Muscle layer of duodenum (tissue), 2 donors: ENCODE measurements at regions not wholly inside any gene's neighbourhood (a gene's known extent, or its start where the extent isn't known, plus 50 kb on each side); places are given as distances from the start of the nearest gene placed in this dataset.

ENCODE experiments used
- H3K27ac ChIP-seq: one replicate; pipeline ENCODE4 v1.7.0; 2013; ENCODE audit warnings: mild to moderate bottlenecking, low read length
- H3K27me3 ChIP-seq: one replicate; pipeline ENCODE4 v1.7.0; 2013; ENCODE audit warnings: low read depth, mild to moderate bottlenecking, control low read depth, low read length
- H3K36me3 ChIP-seq, 2 donors: one replicate each; pipeline ENCODE4 v1.7.0; 2013; ENCODE audit warnings: low read length in 2 of 2, control low read depth in 1 of 2, mild to moderate bottlenecking in 1 of 2; ENCODE audit not compliant: insufficient read depth in 2 of 2, control insufficient read depth in 1 of 2
- H3K4me1 ChIP-seq, 2 donors: one replicate each; pipeline ENCODE4 v1.7.0; 2013; ENCODE audit warnings: low read length in 2 of 2, mild to moderate bottlenecking in 2 of 2, control low read depth in 1 of 2, moderate library complexity in 1 of 2; ENCODE audit not compliant: insufficient read depth in 2 of 2, control insufficient read depth in 1 of 2
- H3K4me3 ChIP-seq, 2 donors: one replicate each; pipeline ENCODE4 v1.7.0; 2013; ENCODE audit warnings: low read length in 2 of 2, low read depth in 1 of 2, mild to moderate bottlenecking in 1 of 2
- H3K9me3 ChIP-seq, 2 donors: one replicate each; pipeline ENCODE4 v1.7.0; 2013; ENCODE audit warnings: low read length in 2 of 2, control low read depth in 1 of 2, mild to moderate bottlenecking in 1 of 2; ENCODE audit not compliant: control insufficient read depth in 1 of 2
- donor health status: healthy.

DNA sequence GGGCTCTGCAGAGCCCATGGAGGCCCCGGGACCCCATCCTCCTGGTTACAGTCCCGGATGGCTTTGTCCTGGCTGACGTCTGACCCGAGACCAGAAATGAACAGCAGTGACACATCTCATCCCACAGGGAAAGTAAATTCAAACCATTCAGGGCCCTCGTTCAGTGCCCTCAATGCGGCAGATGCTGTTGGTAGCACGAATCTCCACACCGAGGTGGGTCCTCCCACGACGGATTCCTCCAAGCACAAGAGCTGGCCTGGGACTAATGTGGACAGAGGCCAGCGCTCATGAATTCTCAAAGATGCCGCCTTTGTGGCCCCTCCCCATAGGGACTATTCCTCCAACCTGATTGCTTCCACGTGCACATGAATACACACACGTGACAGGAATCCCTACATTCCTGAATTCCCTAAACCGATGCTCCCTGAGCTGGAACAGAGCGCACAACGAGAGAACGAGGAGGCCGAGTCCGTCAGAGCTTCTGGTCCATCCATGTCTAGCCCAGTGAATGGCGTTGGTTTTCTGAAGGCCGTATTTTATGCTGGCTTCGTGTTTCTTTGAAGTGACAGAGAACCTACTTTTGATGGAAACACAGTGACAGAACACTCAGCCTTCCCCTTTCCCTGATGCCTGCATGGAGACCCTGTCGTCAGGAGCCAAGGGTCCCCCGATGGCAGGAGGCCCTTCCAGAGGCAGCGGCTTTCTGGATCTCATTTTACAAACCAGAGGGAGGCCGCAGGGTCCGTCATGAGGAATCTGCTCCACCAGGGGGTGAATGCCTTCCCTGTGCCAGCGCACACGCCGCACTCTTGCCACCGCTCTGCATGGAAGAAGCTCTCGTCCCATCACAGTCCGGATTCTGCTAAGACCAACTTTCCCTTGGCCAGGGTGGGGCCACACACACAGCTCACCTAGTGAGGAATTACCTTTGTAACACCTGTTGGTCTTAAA is 64.3 kb upstream of the SNTG2 start:
- no peaks in the 10 kb centered on the region for H3K9me3 ChIP-seq
- H3K27me3 ChIP-seq: no peaks in the 10 kb centered on the region
- no peaks in the 10 kb centered on the region for H3K36me3 ChIP-seq
- H3K4me1 ChIP-seq: no peaks in the 10 kb centered on the region
- no peak overlapping the region for H3K27ac ChIP-seq
- H3K4me3 ChIP-seq: no peak overlapping the region

DNA sequence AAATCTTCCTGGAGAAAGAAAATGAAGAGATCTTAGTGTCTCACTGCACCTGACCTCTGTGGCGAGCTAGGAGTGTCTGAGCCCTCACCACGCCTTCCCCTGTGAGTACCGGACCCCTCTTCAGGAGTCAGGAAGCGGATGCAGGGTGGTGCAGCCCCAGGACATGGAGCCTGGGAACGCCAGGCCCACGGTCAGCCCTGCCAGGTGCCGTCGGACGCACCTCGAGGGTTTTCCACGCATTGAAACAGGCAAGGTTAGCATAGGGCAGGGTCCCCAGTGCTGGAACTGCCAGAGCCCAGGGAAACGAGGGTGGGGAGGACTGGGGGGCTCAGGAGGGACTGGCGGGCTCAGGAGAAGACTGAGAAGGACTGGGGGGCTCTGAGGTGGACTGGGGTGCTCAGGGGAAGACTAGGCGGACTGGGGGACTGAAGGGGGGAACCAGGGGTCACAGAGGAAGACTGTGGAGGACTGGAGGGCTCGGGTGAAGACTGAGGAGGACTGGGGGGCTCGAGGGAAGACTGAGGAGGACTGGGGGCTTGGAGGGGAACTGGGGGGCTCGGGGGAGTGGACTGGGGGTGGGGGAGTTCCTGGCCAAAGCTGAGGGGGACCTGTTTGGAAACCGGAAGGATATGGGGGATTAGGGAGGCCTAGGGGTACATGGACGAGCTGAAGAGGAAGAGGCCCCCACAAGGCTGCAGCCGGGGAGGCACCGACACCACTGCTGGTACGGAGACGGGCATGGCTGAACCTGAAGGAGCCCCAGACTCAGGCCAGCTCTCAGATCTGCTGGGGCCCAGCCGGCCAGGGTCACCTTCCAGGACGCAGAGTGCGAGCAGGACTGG is 65.2 kb upstream of the SNTG2 start:
- H3K27ac ChIP-seq: no peak overlapping the region
- H3K9me3 ChIP-seq: no peaks in the 10 kb centered on the region
- H3K36me3 ChIP-seq: no peaks in the 10 kb centered on the region
- H3K4me3 ChIP-seq: no peak overlapping the region
- H3K27me3 ChIP-seq: no peaks in the 10 kb centered on the region
- H3K4me1 ChIP-seq: no peaks in the 10 kb centered on the region

DNA sequence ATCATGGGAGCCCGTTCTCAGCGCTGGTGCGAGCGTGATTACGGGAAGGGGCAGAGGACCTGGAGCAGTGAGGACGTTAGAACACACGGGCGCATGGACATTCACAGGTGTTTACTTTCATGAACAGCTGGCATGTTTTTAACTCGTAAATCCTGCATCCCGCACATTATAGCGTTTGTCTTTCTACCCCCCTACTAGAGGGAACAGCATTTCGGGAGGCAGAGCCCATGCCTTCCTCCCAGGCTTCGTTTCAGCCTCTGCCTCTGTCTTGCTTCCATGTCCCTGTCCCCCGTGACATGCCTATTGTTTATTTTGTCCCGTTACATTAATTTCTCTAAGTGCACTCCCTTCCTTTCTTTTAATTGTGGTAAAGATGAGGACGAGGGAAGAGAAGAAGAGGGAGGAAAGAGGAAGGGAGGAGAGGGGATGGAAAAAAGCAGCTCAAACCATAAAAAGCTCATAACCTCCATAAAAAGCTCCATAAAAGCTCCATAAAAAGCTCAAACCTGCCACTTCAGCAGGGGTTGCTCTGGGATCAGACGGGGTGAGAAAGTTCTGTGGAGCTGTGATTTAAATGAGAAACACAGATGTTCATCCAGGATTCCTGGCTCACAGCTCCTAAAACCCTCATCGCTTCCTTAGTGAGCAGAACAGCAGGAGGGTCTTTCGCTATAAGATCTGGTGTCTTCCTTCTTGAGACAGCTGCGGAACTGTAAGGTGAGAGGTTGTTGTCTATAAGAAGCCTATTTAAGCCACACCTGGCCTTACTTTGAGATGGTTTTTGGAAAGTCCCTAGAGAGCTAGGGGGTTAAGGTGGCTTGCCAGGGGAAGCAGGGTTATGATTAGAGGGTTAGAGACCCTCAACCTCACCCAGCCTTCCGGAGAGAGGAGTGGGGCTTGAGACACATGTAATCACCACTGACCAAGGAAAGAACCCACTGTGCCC is 66.6 kb upstream of the SNTG2 start:
- no peaks in the 10 kb centered on the region for H3K9me3 ChIP-seq
- H3K36me3 ChIP-seq: no peaks in the 10 kb centered on the region
- no peak overlapping the region for H3K27ac ChIP-seq
- H3K27me3 ChIP-seq: no peaks in the 10 kb centered on the region
- no peak overlapping the region for H3K4me3 ChIP-seq
- no peaks in the 10 kb centered on the region for H3K4me1 ChIP-seq

DNA sequence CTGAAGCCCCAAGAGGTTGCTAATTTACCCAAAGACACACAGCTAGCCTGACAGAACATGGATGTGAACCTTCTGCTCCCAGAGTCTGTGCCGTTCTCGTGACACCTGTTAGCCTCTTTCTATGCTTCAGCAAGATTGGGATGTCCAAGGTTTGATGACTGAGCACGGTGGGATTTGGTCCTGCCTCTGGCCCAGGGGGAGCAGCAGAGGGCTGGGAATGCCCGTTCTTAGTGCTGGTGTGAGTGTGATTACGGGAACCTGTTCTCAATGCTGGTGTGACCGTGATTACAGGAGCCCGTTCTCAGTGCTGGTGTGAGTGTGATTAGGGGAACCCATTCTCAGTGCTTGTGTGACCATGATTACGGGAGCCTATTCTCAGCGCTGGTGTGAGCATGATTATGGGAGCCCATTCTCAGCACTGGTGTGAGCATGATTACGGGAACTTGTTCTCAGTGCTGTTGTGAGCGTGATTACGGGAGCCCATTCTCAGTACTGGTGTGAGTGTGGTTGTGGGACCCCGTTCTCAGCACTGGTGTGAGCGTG is 67.3 kb upstream of the SNTG2 start:
- H3K27me3 ChIP-seq: no peaks in the 10 kb centered on the region
- no peaks in the 10 kb centered on the region for H3K9me3 ChIP-seq
- H3K36me3 ChIP-seq: no peaks in the 10 kb centered on the region
- no peak overlapping the region for H3K4me3 ChIP-seq
- H3K27ac ChIP-seq: no peak overlapping the region
- no peaks in the 10 kb centered on the region for H3K4me1 ChIP-seq

DNA sequence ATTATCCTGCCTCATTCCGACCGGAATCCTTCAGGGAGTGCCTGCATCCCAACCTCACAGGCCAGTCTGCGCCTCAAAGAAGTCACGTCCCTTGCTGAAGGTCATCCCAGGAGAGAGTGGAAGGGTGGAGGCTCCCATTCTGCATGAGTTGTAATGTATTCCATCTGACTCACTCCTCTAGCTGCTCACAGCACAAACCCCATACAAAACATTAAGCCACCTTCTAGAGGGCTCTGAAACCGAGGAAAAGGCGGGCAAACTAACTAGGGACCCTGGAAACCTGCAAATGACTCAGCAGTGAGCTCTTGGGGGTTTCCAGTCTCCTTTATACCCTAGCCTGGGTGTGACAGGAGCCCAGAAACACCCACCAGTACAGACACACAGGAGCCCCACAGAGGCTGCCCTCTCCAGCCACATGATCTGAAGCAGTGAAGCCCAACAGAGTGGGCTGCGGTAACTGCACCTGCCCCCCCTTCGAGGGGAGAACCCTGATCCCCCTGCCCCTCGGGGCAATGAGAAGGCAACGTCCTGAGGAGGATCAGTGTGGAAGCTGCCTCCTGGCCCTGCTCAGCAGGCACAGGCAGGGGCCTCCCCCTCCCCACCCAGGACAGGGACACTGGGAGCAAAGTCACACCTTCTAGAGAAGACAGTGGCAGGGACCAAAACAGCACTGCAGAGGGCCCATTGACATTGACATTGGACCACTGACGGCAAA is 69.3 kb upstream of the SNTG2 start:
- H3K4me1 ChIP-seq: no peaks in the 10 kb centered on the region
- H3K27ac ChIP-seq: no peak overlapping the region
- H3K36me3 ChIP-seq: no peaks in the 10 kb centered on the region
- no peak overlapping the region for H3K4me3 ChIP-seq
- H3K27me3 ChIP-seq: no peaks in the 10 kb centered on the region
- no peaks in the 10 kb centered on the region for H3K9me3 ChIP-seq

DNA sequence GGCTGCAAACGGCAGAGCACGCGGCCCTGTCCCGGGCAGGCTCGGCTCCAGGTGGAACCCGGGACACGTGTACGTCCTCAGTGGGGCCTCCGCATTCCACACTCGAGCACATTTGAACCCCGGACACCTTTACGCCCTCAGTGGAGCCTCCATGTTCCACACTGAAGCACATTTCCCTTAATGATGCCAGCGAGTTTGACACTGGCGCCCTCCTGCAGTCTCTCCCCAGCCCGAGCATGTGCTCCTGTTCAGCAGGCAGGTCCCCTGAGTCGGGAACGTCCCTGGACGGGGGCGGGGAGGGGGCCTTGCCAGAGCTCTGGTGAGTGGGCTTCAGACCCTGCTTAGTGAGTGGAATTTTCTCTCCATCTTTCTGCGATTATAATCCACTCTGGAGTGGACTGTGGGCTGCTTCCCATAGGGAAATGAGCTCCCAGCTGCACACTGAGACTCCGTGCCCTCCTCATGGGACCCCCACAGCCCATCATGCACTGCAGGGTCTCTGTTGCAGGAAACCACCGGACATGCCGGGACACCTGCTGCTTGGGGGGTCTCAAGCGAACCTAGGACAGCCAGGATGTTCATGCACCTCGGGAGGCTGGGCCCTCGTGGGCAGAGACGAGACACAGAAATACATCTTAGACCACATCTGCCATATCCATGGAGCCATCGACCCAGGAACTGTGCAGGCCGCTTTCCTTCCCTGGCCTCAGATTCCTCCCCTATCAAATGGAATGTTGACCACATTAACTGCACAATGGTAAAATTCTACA is 70.3 kb upstream of the SNTG2 start:
- Histone ChIP-seq H3K27ac (no peak overlapping the region), H3K9me3 (no peaks in the 10 kb centered on the region), H3K4me3 (no peak overlapping the region), H3K4me1 (no peaks in the 10 kb centered on the region), H3K36me3 (no peaks in the 10 kb centered on the region), H3K27me3 (no peaks in the 10 kb centered on the region)

DNA sequence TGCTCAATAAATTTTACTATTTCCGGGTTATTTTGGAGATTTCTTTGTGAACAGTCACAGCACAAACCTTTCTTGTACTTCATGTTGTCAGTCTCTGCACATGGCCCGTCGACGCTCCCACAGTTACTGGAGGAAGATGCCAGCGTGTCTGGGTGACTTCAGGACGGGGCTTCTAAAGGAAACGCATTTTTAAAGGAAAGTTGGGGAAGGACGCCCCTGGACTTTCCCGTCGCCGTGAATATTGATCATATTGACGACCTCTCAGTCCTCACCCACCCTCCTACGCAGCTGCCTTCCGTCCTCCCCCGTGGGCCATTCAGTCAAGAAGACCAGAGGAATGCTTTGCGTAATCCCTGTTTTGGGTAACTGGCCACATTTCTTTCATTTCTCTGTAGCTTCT is 71.1 kb upstream of the SNTG2 start:
- H3K9me3 ChIP-seq: no peaks in the 10 kb centered on the region
- H3K4me1 ChIP-seq: no peaks in the 10 kb centered on the region
- no peaks in the 10 kb centered on the region for H3K27me3 ChIP-seq
- H3K36me3 ChIP-seq: no peaks in the 10 kb centered on the region
- H3K4me3 ChIP-seq: no peak overlapping the region
- no peak overlapping the region for H3K27ac ChIP-seq

DNA sequence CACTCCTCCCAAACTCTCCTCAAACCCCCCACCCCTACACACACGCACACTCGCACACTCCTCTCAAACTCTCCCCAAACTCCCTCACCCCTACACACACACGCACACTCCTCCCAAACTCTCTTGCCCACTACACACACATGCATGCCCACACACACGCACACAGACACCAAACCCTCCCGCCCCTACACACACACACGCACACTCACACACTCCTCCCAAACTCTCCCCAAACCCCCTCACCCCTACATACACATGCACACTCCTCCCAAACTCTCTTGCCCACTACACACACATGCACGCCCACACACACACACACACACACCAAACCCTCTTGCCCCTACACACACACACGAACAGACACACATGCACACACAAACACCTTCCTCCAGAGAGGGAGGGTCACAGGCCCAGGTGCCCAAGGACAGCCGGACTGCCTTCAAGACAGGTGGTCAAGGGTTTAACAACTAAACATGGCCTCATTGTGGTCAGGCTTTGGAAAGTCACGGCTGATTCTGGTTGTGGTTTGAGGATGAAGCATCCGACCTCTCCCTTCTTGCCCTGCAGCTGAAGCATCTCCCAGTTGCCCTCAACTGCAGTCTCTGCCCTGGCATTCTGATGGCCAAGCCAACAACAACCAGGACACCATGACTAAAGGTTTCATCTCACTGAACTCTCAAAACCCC is 72.3 kb upstream of the SNTG2 start:
- H3K4me3 ChIP-seq: no peak overlapping the region
- H3K36me3 ChIP-seq: no peaks in the 10 kb centered on the region
- no peaks in the 10 kb centered on the region for H3K4me1 ChIP-seq
- no peaks in the 10 kb centered on the region for H3K27me3 ChIP-seq
- H3K9me3 ChIP-seq: no peaks in the 10 kb centered on the region
- no peak overlapping the region for H3K27ac ChIP-seq

DNA sequence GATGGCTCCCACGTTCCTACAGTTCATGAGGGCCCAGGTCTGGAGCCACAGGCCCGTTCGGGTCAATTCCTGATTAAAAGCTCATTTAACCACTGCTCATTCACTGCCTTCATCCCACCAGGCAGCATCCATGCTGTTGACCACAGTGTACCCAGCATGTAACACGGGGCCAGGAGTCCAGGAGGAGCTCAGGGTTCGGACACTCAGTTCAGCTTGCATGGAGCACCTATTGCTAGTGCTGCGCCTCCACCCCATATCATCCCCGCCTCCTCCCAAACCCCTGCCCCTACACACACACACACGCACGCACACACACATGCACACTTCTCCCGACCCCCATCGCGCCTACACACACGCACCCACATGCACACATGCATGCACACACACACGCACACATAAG is 72.9 kb upstream of the SNTG2 start:
- no peak overlapping the region for H3K27ac ChIP-seq
- H3K9me3 ChIP-seq: no peaks in the 10 kb centered on the region
- H3K4me1 ChIP-seq: no peaks in the 10 kb centered on the region
- no peaks in the 10 kb centered on the region for H3K27me3 ChIP-seq
- H3K36me3 ChIP-seq: no peaks in the 10 kb centered on the region
- no peak overlapping the region for H3K4me3 ChIP-seq
